K562 (cell line): ENCODE measurements at regions not wholly inside any gene's neighbourhood (a gene's known extent, or its start where the extent isn't known, plus 50 kb on each side); places are given as distances from the start of the nearest gene placed in this dataset.

Experiments
- BMI1 ChIP-seq: fragments of 150-350 bp; IDR thresholded peaks from 2 replicates; pipeline ENCODE4 v1.6.1; 2014; ENCODE audit warnings: low read length
- CBX3 ChIP-seq, 2 experiments: IDR thresholded peaks; 1 replicate in 1 of 2; 2 replicates in 1 of 2; pipeline ENCODE4 v1.6.1; 2012; ENCODE audit warnings: inconsistent platforms in 2 of 2, low read length in 2 of 2, borderline replicate concordance in 1 of 2, control low read depth in 1 of 2
- CREM ChIP-seq: IDR thresholded peaks from 2 replicates; pipeline ENCODE4 v1.6.1; 2014; ENCODE audit warnings: antibody characterized with exemption, low read depth
- TSHZ1 ChIP-seq: fragments of 250-450 bp; sonication (Bioruptor Pico); IDR thresholded peaks from 2 replicates; pipeline ENCODE4 v1.4.0; 2020; ENCODE audit warnings: mild to moderate bottlenecking, moderate library complexity
- ZBTB40 ChIP-seq, 2 experiments: fragments of 450-650 bp in 1 of 2; sonication (generic) in 1 of 2; formaldehyde crosslinking in 1 of 2; IDR thresholded peaks; 2 replicates each; pipeline versions ENCODE4 v1.7.1 to v1.9.0; 2016 to 2022; ENCODE audit warnings: inconsistent platforms in 1 of 2, mild to moderate bottlenecking in 1 of 2, missing genetic modification reagents in 1 of 2

- TF ChIP-seq ZBTB40 (IDR thresholded peaks at IDR 0.05) = no peak
- TF ChIP-seq ZBTB40 (CRISPR knock-in tag; IDR thresholded peaks at IDR 0.05) = no peak
- TF ChIP-seq CREM = no peak
- TF ChIP-seq TSHZ1 (CRISPR knock-in tag) = no peak
- TF ChIP-seq BMI1 = no peak
- TF ChIP-seq CBX3 (IDR thresholded peaks at IDR 0.05; ENCODE audit: borderline replicate concordance in 1 of 2, low read length in 2 of 2) = no peak
Measured at GRCh38 chr12:76250256-76250655, 98.0 kb downstream of the BBS10 start (continued).
